Brain microvascular endothelial cell (primary cell): ENCODE measurements at regions not wholly inside any gene's neighbourhood (a gene's known extent, or its start where the extent isn't known, plus 50 kb on each side); places are given as distances from the start of the nearest gene placed in this dataset.
A peak's percentile ranks its signal among the peaks of the same experiment; 100 is the strongest.

Experiments
- DNase-seq: peaks from one replicate; pipeline ENCODE4 v3.0.0-alpha.2; 2020
- H3K27ac ChIP-seq: fragments of 250-450 bp; sonication (Bioruptor Pico); 2 replicates; pipeline ENCODE4 v1.5.1; 2020; ENCODE audit warnings: mild to moderate bottlenecking, moderate library complexity
- H3K27me3 ChIP-seq: fragments of 250-450 bp; sonication (Bioruptor Pico); replicated peaks from 2 replicates; pipeline ENCODE4 v1.5.1; 2020; ENCODE audit warnings: mild to moderate bottlenecking
- H3K36me3 ChIP-seq: fragments of 250-450 bp; sonication (Bioruptor Pico); replicated peaks from 2 replicates; pipeline ENCODE4 v1.5.1; 2020; ENCODE audit warnings: mild to moderate bottlenecking
- H3K4me3 ChIP-seq: 2 replicates; pipeline ENCODE4 v1.5.1; 2011; ENCODE audit warnings: low read depth, mild to moderate bottlenecking, control low read depth, low read length, moderate library complexity
- CTCF ChIP-seq: IDR thresholded peaks from 2 replicates; pipeline ENCODE4 v1.5.1; 2011; ENCODE audit warnings: low read depth, mild to moderate bottlenecking, moderate library complexity, low read length, control low read depth, inconsistent platforms; ENCODE audit errors: missing control alignments
- in situ Hi-C: cut with HindIII; loops from 2 replicates; pipeline ENCODE4 v1.10.0; 2017; ENCODE audit warnings: low sequenced_read_pairs, low pct_ligation_motif_present

GRCh38 chr5:36370073-36370472 is 68.4 kb upstream of the RANBP3L start:
- no peak for TF ChIP-seq CTCF
- DNase-seq = no peak
- Histone ChIP-seq H3K36me3 (no peaks in the 10 kb centered on the region), H3K27ac (no peak overlapping the region), H3K4me3 (no peak overlapping the region), H3K27me3 (no peaks in the 10 kb centered on the region)
- in situ Hi-C loops = no loop called here

DNA sequence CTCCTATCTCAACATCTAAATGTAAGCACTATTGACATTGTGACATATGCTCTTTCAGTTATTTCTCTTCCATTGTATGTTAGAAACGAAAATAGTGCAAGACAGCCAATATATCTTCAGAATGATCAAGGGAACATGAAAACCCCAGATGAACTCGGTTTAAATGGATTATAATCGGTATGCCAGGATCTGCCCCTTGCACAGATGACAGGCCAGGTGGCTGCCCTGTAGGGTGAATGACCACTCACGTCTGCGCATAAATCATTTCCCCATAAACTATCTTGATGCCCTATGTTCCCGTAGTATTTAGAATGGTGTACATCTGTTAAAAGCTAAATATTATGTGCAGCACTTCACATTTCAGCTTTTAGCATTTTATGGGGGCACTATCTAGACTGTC is 69.7 kb upstream of the RANBP3L start:
- DNase-seq = no peak
- Histone ChIP-seq H3K27me3 (no peaks in the 10 kb centered on the region), H3K4me3 (no peak overlapping the region), H3K27ac (no peak overlapping the region), H3K36me3 (no peaks in the 10 kb centered on the region)
- no peak for TF ChIP-seq CTCF
- in situ Hi-C loops = no loop called here

- Histone ChIP-seq H3K27ac (no peak overlapping the region), H3K36me3 (no peaks in the 10 kb centered on the region), H3K4me3 (no peak overlapping the region), H3K27me3 (no peaks in the 10 kb centered on the region)
- TF ChIP-seq CTCF = no peak
- in situ Hi-C loops = no loop called here
- DNase-seq = peak; percentile 64
These were observed 71.9 kb upstream of the RANBP3L start for GRCh38 chr5:36373527-36374086.

DNA sequence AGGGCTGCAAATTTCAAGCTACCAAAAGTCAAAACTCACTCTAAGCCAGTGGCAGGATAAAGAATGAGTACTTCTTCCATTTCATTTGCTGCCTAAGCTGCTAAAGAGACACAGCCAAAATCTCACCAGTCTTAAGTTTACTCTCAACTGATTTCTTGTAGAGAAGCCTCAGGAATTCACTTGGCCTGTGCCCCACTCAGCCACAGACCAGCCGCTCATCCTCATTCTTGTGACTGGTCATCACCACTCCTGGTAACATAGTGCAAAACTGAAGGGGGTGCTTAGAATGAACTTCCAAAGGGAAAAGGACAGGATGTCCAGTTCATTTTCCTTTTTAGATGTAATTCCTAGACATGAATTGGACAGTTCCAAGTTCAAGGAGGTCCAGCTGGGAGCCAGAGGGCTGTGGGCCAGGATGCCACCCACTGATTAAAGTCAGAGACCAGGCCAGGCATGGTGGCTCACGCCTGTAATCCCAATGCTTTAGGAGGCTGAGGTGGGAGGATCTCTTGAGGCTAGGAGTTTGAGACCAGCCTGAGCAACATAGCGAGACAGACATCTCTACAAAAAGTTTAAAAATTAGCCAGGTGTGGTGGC is 72.7 kb upstream of the RANBP3L start:
- no peak for TF ChIP-seq CTCF
- H3K27ac ChIP-seq = no peak overlapping the region
- no peaks in the 10 kb centered on the region for H3K27me3 ChIP-seq
- DNase-seq = peak; percentile 54
- no peaks in the 10 kb centered on the region for H3K36me3 ChIP-seq
- no peak overlapping the region for H3K4me3 ChIP-seq
- in situ Hi-C loops = no loop called here

DNA sequence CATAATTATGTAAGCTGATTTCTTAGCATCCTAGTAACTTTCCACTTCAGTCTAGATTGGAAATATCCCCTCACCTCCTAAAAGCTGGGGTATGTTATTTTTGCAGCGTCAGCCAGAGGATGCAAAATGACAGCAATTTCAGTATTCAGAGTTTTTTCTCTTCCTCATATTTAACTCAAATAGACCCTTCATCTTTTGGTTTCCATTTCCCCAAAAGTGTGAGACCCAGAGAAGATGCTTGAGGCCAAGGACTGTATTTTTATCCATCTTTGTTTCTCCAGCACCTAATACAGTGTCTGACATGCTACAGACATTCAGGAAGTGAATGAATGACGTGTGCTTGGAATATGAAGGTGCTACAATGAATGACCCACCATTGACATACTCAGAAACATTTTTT is 75.5 kb upstream of the RANBP3L start:
- Histone ChIP-seq H3K27ac (no peak overlapping the region), H3K27me3 (no peaks in the 10 kb centered on the region), H3K36me3 (no peaks in the 10 kb centered on the region), H3K4me3 (no peak overlapping the region)
- no peak for TF ChIP-seq CTCF
- no peak for DNase-seq
- in situ Hi-C loops = no loop called here

- Histone ChIP-seq H3K36me3 (no peaks in the 10 kb centered on the region), H3K4me3 (no peak overlapping the region), H3K27ac (no peak overlapping the region), H3K27me3 (no peaks in the 10 kb centered on the region)
- no peak for DNase-seq
- TF ChIP-seq CTCF = no peak
- in situ Hi-C loops = no loop called here
These were observed 76.8 kb upstream of the RANBP3L start for GRCh38 chr5:36378551-36378950.
